ENCODE measurements at regions not wholly inside any gene's neighbourhood (a gene's known extent, or its start where the extent isn't known, plus 50 kb on each side); places are given as distances from the start of the nearest gene placed in this dataset.
A peak's percentile ranks its signal among the peaks of the same experiment; 100 is the strongest.
"Not testable (repeated sequence)": the region's sequence is repeated elsewhere in the genome, so short reads cannot be mapped to it uniquely, and the experiment has no call there.

DNA sequence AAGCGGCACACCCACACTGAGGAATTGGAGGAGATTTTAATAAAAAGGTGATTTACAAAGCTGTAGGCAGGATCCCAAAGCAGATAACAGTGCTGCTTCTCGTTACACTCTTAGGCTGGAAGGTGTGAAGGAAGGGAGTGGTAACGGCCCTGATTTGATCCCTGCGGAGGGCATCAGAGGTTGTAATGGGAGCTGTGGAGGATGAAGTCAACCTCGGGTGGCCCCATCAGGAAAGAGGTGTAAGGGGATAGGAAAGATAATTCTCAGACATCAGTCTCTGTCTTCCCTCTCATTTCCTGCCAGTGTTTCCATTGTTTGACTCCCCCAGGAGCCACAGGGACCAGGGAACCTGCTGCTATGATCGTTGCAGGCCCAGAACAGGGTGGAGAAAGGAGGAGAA lies 245.7 kb upstream of the NOX3 start:
- no peak for DNase-seq

DNA sequence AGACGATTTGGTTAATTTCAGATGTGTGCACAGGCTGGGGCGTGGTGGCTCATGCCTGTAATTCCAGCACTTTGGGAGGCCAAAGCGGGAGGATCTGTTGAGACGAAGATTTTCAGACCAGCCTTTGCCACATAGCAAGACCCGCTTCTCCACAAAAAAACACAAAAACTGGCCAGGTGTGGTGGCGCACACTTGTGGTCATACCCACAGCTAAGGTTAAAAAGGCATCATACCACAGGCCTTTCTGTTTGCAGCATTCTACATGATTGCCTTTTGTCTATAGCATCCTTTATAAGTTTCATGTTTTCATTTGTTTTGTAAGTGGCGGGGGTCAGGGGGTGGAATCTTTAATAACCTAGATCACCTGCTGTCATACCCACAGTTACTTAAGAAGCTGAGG lies 239.9 kb upstream of the NOX3 start:
- DNase-seq, result no peak

DNA sequence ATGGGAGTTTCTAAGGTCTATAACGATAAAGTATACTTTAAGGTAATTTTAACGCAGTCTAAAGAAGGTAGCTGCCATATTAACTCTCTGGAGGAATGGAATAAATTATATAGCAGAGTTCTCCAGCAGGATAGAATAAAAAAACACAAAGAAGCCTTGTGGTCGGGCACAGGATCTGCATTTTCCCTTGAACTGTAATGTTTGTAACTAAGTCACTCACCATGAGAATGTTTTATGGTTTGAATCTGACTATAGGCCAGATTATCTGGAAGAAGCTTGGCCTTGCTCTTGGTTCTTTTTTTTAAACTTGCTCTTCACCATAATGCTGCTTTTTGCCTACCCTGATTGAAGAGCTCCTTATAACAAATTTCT lies 238.8 kb upstream of the NOX3 start:
- DNase-seq, result no peak

DNA sequence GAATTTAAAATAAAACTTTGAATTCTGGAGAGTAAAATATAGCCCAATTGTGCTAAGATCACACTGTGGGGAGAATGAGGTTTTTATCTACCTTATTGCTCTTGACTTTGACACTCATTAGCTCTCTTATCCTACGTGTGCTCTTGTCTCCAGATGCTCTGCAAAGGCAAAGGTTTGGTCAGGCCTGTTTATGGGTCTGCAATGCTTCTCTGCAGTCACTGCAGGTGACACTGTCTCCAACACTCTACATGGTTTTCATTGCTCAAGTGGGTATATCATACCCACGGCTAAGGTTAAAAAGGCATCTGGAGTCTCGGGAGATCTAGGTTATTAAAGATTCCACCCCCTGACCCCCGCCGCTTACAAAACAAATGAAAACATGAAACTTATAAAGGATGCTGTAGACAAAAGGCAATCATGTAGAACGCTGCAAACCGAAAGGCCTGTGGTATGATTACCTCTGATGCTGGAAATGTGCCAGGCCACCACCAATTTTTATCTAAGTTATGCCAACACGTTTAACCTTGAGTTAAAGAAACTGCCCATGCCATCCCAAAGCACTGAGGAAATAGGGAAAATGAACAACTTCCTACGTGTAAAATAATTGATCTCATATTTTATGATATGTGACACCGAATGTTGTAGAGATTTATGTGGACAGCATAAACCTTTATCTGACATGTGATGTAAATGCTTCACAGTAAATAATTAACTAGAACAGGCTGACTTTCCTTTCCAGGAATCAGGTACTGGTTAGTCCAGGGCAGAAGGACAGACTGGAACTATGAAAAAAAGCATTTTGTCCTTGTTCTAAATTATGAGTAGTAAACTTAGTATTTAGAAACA lies 238.2 kb upstream of the NOX3 start:
- no peak for DNase-seq

DNA sequence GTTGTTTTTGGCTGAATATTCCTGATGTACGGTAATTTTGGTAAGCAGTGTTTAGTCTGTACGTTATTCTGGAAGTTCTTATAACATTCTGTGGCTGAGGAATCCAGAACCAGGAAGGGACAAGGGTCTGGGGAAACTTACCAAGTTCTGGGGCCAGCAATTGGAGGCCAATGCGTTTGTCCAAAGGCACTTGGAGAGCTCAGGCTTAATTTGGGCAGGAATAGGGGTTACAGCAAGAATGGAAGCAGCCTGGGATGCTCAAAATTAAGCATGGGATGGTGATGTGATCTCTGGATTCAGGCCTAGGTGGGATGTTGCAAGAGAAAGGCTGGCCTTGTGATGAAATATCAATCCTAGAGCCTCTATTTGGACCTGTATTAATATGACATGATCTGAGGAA lies 235.2 kb upstream of the NOX3 start:
- DNase-seq, result no peak

DNA sequence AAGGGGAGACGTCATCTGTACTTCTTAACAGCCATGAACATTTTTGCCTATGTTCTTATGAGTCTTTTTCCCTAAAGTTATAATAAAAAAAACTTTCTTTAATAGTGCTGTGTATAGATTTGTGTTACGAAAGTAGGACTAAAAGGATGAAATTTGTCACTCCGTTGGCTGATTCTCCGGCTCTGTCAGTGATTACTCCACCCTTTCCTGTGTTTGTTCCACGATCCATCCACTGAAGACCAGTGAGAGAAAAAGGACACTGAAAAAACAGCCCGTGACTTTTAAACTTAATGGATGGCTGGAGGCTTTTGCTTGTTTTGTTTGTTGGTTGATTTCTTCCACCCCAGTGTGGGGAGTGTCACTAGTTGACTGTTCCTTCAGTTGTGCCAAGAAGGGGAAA lies 232.0 kb upstream of the NOX3 start:
- no peak for DNase-seq

DNA sequence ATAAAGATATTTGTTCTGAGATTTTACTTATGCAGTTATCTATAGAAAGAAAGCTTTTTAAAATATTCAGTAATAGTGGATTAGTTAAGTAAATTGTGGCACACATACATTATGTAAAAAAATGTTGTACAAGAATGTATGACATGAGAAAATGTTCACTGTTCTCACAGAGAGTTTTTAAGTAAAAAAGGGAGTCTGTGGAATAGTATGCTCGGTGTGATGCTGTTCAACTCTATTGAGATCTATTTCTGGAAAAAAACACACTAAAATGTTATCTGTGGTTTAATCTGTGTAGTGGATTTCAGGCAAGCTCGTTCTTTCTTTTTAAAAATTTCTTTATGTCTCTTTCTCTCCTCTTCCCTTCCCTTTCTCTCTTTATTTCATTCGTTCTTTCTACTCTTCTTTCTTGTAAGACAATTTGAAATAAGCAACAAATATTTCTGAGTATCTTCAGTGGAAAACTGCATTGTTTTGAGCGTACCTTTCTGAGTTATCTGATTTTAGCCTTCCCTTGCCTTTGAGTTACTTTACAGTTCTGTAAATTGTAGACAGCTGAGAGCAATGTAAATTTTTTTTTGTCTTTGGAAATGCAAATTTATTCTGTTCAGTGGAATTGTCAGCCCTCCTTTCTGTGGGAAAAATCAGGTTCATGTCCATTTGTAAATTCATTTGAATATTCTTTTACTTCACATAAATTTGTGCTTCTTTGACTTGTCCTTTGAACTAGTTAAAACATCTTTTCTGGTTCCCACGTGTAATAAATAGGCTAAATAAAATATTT lies 229.0 kb upstream of the NOX3 start:
- DNase-seq, result no peak

DNA sequence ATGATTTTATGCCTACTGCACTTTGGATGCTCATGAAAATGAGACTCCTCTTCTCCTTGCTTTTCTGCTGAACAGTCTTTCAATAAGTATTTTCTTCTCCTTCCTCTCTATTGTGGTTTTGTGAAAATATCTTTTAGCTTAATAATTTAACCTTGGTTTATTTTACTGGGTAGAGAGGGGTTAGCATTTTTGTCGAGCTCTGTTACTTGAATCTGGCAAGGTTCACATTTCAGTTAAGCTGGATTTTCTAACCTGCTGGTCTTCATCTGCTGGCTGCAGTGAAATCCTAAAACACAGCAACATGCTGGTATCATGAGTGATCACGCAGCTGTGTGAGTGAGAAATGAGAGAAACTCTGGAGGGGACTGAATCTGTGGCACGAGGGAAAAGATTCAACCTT lies 222.7 kb upstream of the NOX3 start:
- peak; percentile 18 for DNase-seq

DNA sequence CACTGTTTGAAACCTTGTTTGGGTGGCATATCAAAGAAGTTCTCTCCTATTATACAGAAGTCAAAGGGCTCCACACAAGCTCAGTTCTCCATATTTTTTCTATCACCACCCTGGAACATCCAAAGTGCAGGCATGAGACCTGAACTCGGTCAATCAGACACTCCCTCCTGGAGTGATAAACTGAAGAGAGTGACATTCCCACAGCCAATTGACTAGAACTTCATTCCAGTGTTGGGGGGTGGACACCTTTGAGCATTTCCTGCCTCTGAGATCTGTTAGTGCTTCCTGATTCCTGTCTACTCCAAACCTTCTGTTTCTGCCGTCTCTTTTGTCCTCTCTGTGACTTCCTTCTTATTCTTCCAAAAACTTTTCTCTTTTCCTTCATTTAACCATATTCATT lies 220.7 kb upstream of the NOX3 start:
- no peak for DNase-seq

DNA sequence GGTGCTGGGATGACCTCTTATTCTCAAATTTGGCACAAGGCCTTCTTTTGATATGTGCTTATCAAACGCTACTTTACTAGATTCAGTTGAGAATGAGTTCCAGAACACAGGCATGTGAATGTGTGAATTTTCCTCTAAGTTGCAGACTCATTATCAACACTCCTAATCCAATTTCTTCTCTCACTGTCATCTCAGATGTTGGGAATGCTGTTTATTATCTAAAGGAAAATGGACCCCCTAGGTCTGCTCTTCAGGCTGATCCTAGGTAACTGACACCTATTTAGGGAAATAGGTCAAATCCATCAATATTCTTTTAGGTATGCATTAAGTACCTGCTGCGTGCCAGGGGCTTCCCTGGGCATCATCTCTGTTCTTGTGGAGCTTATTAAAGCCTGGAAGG lies 215.0 kb upstream of the NOX3 start:
- DNase-seq, result no peak

DNA sequence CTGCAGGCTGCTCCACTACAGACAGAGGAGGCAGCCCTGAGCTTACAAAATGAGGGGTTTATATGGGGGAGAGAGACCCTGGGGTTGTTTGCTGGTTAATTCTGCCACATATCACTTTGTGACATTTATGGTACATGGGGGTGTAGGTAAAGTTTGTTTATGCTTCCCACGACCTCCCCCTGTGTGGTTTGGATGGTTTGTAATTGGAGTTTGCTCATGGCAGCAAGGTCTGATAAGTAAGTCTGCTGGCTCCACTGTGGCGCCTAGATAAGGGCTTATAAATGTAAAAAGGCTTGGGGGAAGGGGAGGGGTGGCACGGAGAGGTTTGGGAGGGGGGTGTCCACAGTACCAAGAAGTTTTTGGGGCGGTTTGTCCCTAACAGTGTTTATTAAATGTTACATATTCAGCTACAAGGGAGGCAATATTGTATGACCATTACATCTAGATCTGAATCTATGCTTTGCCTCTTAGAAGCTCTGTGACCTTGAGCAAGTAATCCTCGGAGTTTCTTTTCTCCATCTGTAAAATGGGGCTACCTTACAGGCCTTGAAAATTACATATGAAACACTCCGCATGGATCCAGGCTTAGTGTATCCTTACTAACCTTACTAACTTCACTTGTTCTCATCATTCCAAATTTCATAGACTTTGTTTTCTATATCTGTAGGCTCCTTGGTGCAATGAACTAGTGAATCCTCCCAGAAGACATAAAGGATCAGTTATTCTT lies 204.8 kb upstream of the NOX3 start:
- DNase-seq, result no peak

DNA sequence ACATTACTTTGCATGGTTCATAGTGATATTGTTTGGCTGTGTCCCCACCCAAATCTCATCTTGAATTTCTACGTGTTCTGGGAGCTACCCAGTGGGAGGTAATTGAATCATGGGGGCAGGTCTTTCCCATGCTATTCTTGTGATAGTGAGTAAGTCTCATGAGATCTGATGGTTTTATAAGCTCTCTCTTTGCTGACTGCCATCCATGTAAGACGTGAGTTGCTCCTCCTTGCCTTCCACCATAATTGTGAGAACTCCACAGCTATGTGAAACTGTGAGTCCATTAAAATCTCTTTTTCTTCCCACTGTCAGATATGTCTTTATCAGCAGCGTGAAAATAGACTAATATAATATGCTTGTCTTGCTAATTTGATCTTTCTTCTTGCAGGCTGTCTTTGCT lies 200.4 kb upstream of the NOX3 start:
- no peak for DNase-seq

DNA sequence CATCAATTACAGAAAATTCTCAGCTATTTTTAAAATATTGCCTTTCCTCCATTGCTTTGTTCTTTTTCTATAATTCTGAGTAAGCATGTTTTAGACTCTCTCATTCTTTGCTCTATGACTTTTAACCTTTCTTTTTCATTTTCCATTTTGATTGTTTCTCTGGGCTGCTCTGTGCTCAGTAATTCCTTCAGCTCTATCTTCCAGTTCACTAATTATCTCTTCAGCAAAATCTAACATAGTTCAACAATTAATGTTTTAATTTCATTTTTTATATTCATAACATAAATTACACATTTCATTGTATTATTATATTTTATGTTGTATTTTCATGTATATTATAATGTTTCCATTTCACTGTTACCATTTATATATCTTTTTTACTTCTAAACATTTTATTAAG lies 198.8 kb upstream of the NOX3 start:
- DNase-seq, result no peak

DNA sequence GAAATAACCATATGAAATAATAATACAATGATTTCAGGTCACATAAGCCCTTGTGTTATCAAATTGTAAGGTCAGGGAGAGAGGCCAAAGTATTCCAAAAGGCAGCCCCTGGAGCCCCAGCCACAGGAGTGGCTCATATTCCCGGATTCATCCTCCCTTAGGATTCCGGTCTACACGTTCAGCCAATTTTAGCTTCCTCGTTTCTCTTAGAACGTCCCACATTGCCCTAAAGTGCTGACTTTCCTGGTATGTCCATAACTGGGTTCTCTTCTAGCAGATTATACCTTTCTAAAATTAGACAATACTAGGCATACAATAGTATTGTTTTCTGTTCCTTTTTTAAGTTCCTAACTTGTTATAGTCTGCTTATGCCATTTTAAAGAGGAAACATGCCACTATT lies 192.7 kb upstream of the NOX3 start:
- no peak for DNase-seq

DNA sequence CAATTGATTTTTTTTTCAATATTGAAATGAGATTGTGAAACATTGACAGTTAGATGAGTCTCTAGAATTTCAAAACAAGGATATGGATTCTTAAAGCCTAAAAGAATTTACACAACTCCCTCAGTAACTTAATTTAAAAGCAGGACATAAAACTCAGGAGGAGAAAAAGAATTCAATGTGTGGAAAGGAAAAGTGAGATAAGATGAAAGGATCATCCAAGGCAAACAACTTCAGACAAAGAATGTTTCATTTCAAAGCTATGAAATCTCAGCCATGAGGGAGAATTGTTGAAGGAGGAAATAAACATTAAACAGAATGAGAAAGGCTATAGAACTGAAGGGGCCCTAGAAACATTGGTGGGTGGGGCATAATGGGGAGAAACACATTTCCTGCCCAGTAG lies 191.7 kb upstream of the NOX3 start:
- no peak for DNase-seq

DNA sequence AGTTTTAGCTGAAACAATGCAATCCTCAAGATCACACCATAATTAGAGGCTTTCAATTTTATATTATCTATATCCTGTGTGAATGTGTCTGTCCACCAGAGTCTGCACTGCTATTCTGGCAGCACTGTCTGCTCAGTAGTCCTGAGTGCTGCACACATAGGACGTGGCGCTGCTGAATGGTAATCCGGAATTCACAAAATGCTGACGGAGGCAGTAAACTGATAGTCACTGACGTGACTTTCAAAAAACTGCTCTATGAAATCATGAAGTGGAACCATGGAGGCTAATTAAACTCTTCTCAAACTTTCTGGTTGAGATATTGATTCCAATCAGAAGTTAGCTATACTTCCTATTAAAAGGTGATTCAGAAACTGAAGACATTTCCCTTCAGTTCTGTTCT lies 190.8 kb upstream of the NOX3 start:
- no peak for DNase-seq

DNA sequence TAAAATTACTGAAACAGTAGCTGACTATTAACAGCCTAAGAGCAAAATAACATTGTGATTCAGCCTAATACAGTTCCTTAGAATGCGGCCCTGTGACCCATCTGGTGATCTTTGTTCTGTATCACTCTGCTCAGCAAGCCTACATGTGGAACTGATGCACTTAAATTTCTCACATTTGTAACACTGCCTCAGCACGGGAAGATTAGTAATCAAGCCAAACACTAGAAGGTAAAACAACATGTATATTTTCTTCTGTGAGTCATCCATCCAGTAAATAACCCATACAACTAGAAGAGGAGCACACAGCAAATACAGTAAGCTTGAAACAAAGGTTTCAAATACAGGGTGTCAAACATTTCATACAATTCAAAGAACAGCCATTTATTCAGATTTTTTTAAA lies 189.7 kb upstream of the NOX3 start:
- DNase-seq, result peak; percentile 34

DNA sequence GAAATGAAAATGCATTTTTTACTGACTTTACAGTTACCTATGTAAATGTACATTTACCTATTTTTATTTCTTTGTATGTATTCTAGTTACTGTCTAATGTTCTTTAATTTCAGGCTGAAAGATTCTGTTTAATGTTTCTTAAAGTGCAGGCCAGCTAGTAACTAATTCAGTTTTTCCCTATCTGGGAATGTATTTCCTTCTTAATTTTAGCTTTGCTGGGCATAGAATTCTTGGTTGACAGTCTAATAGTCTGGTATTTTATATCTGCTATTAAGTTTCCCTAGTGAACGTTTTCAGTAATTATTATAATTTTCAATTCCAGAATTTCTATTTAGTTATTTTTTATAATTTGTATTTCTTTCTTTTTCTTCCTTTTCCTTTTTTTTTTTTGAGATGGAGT lies 186.0 kb upstream of the NOX3 start:
- no peak for DNase-seq

DNA sequence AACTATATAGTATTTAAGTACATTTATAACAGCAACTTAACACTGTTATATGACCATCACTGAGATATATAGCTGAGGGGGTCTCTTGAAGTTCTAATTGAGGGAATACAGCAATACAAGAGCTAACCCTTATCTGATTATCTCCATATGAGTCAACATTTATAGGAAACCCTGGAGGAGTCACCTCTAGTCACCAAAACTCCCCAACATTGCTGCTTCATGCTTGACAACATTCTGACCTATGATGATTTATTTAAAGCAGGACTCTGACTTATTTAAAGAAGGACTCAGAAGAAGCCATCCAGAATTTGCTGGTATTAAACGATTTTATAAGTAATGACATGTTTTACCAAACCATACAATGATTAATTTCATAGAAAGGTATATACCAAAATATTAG lies 182.6 kb upstream of the NOX3 start:
- no peak for DNase-seq

DNA sequence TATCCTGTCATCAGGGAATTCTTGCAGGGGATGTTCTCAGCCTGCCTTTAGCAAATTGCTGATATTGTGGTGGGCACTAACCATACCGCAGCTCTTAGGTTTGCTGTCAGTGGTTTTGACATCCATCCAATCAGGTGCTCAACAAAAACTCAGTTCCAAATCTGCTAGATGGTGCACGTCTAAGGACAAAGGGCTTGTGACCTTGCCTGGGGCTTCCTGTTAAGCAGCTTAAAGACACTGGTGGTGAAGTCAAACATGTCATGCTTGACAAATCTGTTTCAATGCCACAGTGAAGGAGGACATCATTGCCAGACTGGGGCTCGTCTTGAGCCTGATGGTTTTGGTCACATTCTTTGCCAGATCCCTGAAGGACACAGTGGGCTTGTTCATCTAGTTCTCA lies 179.8 kb upstream of the NOX3 start:
- no peak for DNase-seq

DNA sequence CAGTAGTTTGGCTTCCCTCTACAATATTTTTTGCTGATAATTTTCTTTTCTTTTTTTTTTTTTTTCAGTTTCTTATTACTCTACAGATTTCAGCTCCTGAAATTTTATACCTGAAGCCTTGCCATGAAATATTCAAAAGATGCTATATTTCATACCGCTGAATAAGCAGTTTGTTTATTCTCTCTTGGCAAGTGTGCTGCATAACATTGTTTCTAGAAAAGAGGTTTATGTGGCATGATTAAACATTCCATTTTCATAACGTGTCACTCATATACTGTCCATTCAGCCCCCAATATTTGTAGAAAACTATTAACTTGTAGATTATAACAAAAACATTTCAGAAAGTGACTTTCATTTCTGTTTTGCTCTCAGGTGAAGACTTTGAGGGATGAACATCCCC lies 174.4 kb upstream of the NOX3 start:
- no peak for DNase-seq

DNA sequence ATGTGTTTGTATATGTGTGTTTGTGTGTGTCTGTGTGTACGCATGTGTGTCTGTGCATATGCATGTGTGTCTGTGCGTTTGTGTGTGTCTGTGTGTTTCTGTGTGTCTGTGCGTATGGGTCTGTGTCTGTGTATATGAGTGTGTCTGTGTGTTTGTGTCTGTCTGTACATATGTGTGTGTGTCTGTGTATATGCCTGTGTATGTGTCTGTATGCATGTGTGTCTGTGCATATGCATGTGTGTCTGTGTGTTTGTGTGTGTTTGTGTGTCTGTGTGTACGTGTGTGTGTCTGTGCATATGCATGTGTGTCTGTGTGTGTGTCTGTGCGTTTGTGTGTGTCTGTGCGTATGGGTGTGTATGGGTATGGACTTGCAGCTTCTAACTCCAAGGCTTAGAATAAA lies 174.0 kb upstream of the NOX3 start:
- no peak for DNase-seq

DNA sequence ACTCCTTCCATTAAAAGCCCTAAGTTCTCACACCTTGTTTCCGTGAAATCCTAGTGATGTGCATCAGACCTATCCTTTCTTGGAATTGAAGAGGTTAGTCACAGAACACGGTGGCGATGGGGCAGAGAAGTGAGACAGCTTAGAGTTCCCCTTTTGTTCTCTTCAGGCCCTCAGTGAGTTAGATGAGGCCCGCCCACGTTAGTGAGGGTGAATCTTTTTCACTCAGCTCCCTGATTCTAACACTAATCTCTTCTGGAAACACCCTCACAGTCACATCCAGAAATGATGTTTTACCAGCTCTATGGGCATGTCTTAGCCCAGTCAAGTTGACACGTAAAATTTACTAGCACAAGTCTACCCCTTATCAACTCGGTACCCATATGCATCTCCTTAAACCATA lies 172.7 kb upstream of the NOX3 start:
- no peak for DNase-seq

DNA sequence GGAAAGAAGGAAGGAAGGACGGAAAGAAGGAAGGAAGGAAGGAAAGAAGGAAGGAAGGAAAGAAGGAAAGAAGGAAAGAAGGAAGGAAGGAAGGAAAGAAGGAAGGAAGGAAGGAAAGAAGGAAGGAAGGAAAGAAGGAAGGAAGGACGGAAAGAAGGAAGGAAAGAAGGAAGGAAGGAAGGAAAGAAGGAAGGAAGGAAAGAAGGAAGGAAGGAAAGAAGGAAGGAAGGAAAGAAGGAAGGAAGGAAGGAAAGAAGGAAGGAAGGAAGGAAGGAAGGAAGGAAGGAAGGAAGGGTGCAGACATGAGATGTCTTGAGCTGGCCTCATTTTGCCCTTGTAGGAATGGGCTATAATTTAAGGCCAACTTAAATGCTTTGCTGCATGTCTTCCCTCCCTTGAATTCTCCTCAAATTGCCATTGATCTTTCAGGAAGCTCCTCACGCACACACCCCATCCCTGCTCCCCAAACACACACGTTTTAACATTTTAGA lies 172.1 kb upstream of the NOX3 start:
- not testable (repeated sequence) for DNase-seq
